AG04450 (cell line): ENCODE measurements at regions not wholly inside any gene's neighbourhood (a gene's known extent, or its start where the extent isn't known, plus 50 kb on each side); places are given as distances from the start of the nearest gene placed in this dataset.

Experiments used
- CTCF ChIA-PET: fragments of 300-600, 350-600 bp; formaldehyde crosslinking; extraction: SDS; loops from one replicate; lab custom pipeline; 2022; ENCODE audit warnings: antibody characterized with exemption, inconsistent platforms; lab: Charles Lee
- POLR2A ChIA-PET: fragments of 350-600 bp; formaldehyde crosslinking; extraction: SDS; loops from one replicate; lab custom pipeline; 2021; ENCODE audit warnings: antibody characterized with exemption, inconsistent platforms; lab: Yijun Ruan, JAX
- DNase-seq: peaks from one replicate; pipeline ENCODE4 v3.0.0-alpha.2; 2011; ENCODE audit warnings: low read depth, low spot score
- H3K27ac ChIP-seq: one replicate; pipeline ENCODE4 v1.5.1; 2012; ENCODE audit warnings: low read depth, low read length, control low read depth
- H3K27me3 ChIP-seq: one replicate; pipeline ENCODE4 v1.6.0; 2012; ENCODE audit warnings: low read length; ENCODE audit not compliant: control insufficient read depth, insufficient read depth
- H3K4me3 ChIP-seq: 2 replicates; pipeline ENCODE4 v1.5.1; 2011; ENCODE audit warnings: mild to moderate bottlenecking, low read depth, low read length, control low read depth
- H3K9me3 ChIP-seq: 2 replicates; pipeline ENCODE4 v1.5.1; 2012; ENCODE audit warnings: low read length; ENCODE audit not compliant: control insufficient read depth, insufficient read depth
- CTCF ChIP-seq: IDR thresholded peaks from 2 replicates; pipeline ENCODE4 v1.5.1; 2011; ENCODE audit warnings: low read depth, low read length, control low read depth, inconsistent platforms

GRCh38 chrX:85499400-85499799, 119.9 kb upstream of the POF1B start:
- no peak for TF ChIP-seq CTCF
- H3K27ac ChIP-seq = no peak overlapping the region
- H3K9me3 ChIP-seq = no peaks in the 10 kb centered on the region
- ChIA-PET POLR2A (no interaction called here), CTCF (no interaction called here)
- DNase-seq = no peak
- no peaks in the 10 kb centered on the region for H3K27me3 ChIP-seq
- no peak overlapping the region for H3K4me3 ChIP-seq

- Histone ChIP-seq H3K4me3 (no peak overlapping the region), H3K27ac (no peak overlapping the region), H3K9me3 (peaks cover 4% of the 10 kb centered on the region; the same call in 1 of the 2 replicates), H3K27me3 (no peaks in the 10 kb centered on the region)
- POLR2A ChIA-PET = no interaction called here
- DNase-seq = no peak
- TF ChIP-seq CTCF = no peak
- CTCF ChIA-PET = no interaction called here
Measured at GRCh38 chrX:85493821-85494220, 114.4 kb upstream of the POF1B start.

- H3K4me3 ChIP-seq = no peak overlapping the region
- no peak for TF ChIP-seq CTCF
- H3K9me3 ChIP-seq = no peaks in the 10 kb centered on the region
- H3K27ac ChIP-seq = no peak overlapping the region
- H3K27me3 ChIP-seq = no peaks in the 10 kb centered on the region
- no peak for DNase-seq
- ChIA-PET POLR2A (no interaction called here), CTCF (no interaction called here)
Measured at GRCh38 chrX:85454295-85454694, 74.8 kb upstream of the POF1B start.

- ChIA-PET CTCF (no interaction called here), POLR2A (no interaction called here)
- no peak for TF ChIP-seq CTCF
- no peaks in the 10 kb centered on the region for H3K27me3 ChIP-seq
- DNase-seq = no peak
- no peak overlapping the region for H3K27ac ChIP-seq
- H3K9me3 ChIP-seq = peaks cover 3% of the 10 kb centered on the region; the same call in 1 of the 2 replicates
- H3K4me3 ChIP-seq = no peak overlapping the region
Measured at GRCh38 chrX:85444613-85445012, 65.1 kb upstream of the POF1B start.
